Effector CD4-positive, alpha-beta T cell (primary cell): ENCODE measurements at regions not wholly inside any gene's neighbourhood (a gene's known extent, or its start where the extent isn't known, plus 50 kb on each side); places are given as distances from the start of the nearest gene placed in this dataset.

Source experiments
- DNase-seq: peaks from one replicate; pipeline ENCODE4 v3.0.0-alpha.2; 2020

DNA sequence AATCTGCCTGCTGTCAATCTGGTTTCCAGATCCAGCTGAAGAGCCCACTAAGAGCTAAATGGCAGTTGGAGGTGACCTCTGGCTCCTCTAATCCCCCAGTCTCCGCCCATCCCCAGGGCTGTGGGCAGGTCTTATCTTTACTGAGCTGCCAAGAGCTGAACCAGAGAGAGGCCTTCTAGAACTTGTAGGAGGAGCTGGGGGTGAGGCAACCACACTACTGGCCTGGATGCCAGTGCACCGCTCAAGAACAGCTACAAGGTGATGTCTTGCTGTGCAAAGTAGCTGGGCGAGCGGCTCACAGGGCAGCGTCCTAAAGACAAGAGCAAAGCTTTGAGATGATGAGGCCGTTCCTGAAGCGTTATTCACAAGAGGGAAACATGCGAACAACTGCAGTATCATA, 374.6 kb downstream of the CTTN start:
- DNase-seq = no peak

DNA sequence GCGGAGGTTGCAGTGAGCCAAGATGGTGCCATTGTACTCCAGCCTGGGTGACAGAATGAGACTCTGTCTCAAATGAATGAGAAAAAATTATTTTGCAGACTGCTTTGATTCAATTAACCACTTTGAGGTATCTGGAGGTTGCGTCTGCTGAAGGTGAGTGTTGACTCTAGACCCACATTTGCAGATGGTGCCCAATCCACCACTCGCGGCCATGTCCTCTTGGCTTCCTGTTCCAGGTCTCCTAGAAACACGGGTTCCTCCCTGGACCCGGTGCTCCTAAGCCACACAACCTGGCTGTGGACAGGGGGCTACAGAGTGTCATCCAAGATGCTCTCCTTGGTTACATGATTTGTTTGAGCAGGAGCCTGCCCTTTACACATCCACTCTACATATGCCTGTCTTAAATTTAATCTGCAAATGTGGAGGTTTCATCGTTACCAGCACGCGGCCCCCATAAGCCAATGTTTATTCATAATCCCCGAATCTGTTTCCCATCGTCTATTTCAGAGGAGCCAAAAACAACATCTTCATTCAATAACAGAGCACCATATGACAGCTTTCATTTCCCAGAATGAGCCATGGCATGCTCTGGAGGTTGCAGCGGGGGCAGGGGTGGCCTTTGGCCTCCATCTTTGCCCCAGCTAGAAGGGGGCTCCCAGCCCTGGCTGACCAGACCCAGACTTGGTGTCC, 377.2 kb downstream of the CTTN start:
- DNase-seq = no peak

DNA sequence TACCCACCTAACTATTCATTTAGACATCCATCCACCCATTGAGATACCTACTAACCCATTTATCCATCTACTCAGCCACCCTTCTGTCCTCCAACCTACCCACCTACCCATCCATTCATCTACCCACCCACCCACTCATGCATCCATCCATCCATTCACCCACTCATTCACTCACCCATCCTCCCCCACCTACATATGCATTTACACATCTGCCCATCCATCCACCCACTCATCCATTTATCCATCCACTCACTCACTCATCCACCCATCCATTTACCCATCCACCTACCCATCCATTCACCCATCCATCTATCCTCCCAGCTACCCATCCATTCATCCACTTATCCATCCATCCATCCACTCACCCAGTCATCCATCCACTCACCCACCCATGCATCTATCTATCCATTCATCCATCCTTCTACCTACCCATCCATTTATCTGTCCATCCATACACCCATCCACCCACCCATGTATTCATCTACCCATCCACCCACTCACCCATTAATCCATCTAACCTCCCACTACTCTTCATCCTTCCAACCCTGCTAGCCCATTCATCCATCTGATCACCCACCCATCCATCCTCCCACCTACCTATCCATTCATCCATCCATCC, 378.7 kb downstream of the CTTN start:
- DNase-seq = no peak

DNA sequence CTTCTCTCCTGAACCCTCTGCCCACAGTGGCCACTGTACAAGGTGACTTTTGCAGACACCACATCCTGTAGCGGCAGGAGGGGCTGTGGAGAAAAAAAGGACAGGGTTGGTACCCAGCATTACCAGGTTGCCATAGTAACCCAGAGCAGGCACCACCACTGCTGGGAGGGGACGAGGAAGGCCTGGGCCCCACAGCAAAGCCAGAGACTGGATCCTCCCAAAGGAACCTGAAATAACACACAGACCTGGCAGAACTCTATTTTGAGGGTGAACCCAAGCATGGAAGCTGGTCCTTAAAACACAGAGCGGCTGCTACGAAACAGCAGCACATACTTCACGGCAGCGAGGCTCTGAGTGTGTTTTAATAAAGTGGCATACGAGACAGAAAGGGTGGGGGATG, 380.6 kb downstream of the CTTN start:
- no peak for DNase-seq

DNA sequence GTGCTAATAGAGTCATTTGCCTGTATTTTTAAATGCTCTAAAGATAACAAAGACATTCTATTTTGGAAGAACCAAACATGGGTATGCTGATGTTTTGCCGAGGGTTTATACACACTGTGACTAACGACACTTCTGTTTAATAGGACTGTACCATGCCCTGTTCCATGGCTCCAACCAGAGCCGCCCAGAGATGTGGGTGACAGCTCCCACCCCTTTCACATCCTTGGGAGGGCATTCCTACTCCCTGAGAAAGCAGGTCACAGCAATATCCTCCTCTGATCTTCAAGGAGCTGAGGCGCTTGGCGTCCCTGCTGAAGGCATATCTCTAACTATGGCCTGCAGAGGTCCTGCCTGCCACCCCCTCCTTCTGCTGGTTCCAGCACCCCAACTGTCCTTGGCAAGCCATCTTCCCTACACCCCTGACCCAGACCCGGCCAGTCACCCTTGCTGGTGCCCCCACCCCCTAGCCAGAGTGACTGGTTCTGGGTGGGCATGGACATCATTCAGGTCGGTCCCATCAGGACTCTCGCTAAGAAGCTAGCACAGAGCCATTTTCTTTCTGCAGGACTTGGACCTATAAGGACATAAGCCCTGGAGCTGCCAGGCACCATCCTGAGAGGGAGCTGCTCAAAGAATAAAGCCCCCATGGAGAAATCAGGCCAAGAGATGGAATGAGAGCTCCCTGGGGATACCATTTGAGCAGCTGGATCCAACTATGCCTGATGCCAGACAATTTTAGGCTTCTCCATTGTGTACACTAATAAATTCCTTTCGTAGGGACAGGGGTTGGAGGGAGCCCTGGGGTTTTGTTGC, 381.3 kb downstream of the CTTN start:
- DNase-seq = no peak

DNA sequence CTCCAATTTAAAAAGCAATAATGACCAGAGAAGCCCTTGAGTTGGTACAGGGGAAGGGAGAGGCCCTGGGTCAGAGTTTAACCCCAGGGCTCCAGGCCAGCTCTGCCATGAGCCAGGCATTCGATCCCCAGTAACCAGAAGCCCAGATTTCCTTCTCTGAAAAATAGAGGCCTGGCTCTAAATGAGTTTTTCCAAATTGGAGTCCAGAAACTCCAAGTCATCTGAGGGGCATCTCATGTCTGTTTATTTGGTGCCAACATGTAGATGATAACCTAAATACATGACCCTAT, 381.9 kb downstream of the CTTN start:
- no peak for DNase-seq

DNA sequence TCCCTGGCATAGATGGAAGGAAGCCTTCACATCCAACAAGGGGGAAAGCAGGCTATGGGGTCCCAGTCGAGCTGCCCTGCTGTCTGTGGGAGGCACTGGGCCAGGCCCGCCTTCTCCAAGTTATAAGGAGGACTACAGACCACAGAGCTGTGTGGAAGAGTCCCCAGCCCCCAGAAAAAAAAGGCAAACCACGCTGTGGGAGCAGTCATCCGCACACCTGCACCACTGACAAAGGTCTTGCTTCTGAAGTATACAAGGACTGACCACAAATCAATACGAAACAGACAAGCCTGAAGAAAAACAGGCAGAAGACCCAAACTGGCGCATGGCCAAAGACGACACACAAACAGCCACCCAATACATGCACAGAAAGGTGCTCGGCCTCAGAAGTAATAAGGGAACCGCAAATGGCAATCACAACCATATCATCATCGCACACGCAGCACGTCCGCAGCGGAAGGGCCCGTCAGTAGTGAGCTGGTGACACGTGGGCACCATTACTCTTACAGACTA, 384.1 kb downstream of the CTTN start:
- DNase-seq = no peak

DNA sequence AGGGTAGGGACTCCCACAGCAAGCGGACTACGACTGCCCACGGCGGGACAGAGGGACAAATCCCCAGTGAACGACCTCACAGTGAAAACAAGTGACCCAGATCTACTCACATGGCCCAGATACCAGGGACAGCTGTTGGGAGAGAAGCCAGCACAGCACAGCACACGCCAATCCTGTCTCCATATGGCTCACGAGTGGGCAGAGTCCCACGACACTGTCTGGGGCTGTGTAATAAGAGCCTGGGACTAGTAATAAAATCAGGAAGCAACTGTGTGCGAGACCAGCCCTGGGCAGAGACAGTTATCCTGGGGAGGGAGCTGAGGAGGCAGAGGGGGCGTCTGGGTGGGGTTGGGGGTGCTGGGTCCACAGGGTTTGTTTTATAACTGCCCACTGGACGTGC, 385.0 kb downstream of the CTTN start:
- no peak for DNase-seq

DNA sequence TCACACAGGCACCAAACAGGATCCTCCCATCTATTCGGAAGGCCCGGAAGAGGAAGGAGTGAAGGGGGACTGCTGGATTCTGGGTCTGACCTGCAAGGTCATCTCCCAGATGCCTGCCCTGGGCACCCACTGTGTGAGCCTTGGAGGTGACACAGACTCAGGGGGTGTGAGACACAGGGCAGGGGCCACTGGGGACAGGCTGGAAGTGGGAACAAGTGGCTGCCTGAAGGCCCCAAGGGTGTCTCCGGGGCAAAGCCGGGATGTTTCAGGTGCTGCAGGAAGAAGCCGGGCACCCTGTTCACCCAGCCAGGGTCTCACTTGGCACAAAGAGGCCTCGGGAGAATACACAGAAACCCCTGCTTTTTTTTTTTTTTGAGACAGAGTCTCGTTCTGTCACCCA, 385.5 kb downstream of the CTTN start:
- DNase-seq = no peak

DNA sequence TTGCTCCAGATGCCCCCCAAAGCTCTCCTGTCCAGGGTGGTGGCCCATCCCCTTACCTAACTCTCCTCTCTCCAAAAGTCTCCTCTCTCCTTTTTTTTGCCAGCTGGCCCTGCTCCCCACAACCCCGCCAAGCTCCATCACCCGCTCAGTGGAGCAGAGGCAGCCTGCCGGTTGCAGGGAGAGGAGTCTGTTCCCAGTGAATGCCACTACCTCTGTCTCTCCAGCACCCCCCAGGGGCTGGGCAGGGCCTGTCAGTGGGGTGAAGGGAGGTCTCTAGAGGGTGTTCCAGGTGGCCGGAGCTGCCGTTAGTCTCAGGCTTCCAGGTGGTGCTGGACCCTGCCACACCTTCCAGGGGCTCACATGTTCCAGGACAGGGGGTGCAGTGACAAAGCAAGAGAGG, 387.0 kb downstream of the CTTN start:
- DNase-seq = no peak

DNA sequence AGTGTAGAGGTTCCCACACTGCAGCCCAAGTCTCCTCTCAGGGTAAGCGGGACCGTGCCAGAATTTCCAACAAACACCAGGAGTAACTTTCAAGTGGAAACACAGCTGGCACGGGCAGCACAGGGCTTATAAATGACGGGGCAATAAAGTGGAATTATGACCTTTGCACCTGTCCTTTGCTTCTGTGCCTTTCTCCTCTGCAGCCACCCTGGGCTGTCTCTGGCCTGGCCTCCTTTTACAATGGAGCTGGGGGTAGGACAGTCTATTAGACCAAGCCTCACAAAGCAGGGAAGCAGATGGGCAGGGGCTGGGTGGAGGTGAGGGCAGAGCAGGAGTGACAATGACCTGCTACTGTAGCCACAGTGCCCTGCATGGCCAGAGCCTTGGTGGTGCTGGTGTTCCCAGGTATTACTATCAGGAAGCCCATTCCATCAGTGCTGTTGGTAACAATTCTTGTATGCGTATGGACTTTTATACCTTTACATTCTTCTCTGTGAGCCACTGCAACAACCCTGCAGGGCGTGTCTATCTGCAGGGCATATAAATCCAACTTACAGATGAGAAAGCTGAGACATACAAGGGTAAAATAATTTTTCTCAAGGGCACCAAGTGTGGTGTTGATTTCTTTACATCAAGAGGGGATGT, 387.8 kb downstream of the CTTN start:
- no peak for DNase-seq

DNA sequence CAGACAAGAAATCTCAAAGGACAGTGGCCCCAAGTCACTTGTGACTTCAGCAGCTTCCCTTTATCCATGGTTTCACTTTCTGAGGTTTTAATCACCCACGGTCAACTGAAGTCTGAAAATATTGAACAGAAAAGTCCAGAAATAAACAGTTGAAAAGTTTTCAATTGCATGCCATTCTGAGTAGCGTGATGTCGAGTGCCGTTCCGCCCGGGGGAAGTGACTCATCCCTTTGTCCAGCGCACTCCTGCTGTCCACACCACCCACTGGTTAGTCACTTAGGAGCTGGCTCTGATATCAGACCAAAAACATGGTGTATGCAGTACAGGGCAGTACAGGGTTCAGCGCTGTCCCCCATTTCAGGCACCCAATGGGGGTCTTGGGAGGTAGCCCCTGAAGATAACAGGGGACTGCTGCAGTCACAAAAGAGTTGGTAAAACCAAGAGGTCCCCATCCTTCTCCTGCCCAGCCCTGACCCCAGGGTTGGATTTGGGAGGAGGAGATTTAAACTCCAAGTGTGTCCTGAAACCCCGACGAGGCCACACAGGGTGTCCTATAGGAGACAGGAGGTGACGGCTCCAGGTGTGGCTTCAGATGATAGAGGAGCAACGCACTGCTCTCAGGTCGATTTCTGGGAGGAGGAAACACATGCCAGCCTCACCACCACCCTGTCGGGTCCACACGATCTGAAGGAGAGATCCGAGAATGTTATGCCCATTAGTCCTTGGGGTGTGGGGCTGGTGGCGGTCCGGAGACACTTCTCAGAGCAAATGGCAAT, 390.1 kb downstream of the CTTN start:
- DNase-seq = no peak

DNA sequence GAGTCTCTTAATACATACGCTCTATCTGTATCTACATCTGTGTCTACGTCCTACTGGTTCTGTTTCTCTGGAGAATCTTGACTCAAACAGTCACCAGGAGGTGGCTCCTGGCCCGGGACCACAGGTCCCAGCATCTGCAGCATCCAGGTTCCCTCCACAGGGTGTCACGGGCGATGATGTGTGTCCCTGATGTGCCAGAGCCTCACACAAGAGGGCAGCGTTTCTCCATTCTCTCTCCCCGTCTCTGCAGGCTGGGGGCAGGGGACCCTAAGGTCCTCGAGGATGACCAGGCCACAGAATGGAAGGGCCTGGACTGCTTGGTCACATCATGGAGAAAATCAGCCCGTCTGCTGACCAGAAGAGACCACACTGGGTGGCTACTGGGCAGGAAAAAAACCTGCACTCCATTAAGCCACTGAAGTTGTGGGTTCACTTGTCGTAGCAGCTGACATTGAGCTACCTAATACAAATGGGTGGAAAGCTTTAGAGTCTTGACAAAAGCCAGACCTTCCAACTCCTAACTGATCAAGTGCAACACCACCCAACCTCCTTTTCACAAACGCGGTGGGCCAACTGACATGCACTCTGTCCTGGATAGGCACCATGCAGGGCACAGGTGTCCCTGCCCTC, 392.5 kb downstream of the CTTN start:
- no peak for DNase-seq

DNA sequence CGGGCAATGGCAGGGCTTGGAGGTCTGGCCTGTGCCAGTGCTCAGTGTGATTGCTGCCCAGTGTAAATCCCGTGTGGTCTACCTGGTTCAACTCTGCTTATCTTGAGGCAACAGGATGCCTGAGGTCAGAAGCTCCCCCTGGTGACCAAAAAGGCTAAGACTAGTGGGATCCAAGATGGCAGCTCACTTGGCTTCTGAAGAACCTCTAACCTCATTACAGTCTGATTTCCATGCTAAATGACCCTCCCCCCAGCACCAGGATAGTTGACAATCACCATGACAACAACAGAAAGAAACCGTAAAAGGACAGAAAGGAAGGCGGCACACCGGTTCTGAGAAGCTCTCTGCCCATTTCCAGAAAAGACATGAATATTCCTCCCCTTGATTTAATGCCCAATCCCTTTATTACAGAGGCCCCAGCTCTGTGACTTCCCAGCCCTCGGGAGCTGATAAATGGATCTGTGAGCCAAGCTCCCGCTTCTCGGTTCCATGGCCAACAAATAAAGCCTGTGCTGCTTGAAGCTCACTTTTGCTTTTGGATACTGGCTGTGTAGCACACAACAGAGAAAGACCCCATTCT, 398.4 kb downstream of the CTTN start:
- no peak for DNase-seq

DNA sequence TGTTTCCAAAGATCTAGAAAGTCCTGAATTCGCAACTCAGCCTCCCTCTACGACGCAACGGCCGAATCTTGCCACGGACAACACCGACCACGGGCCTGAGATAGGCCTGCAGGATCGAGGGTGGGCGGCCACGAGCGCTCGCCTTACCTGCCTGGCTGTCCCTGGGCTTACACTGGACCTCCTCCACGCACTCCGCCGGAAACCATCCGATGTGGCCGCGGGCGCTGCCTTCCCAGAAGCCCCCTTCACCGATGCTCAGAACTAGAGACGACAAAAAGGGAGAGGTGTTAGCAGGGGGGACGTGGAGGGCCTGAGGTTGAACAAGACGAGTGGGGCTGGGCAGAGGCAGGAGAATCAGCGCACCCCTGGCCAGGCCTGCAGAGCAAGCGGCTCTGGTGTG, 400.0 kb downstream of the CTTN start:
- no peak for DNase-seq

DNA sequence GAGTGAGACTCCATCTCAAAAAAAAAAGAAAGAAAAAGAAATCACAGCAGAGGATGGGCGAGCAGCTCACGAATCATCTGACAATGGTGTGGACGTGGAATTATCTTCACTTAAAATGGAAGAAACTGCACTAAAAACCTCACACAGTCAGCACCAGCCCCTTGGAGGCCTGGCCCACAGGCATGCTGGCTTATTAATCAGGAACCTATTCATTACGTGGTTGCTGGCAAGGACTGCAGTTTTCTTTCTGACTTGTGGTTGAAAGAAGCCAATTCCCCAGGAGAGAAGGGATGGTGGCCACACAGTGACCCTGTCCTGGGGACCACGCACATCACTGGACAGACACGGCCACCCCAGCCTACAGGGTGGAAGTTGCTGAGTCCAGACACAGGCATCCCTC, 401.1 kb downstream of the CTTN start:
- no peak for DNase-seq

DNA sequence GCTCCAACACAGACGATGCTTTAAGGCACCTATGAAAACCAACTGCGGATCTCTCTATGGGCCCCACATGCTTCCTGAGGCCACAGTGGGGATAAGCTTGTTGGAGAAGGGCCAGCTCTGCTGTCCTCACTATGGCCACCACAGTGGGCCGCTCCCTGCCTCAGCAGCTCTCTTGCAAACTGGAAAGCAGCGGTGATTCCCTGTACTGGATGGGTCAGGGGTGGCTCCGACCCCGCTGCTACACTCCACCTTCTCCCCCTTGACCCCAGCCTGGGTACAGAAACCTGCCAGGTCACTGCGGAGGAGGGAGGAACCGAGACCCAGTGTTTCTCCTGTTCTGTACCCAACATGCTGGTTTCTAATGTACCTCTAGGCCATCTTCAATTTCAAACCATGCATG, 403.9 kb downstream of the CTTN start:
- DNase-seq = no peak

DNA sequence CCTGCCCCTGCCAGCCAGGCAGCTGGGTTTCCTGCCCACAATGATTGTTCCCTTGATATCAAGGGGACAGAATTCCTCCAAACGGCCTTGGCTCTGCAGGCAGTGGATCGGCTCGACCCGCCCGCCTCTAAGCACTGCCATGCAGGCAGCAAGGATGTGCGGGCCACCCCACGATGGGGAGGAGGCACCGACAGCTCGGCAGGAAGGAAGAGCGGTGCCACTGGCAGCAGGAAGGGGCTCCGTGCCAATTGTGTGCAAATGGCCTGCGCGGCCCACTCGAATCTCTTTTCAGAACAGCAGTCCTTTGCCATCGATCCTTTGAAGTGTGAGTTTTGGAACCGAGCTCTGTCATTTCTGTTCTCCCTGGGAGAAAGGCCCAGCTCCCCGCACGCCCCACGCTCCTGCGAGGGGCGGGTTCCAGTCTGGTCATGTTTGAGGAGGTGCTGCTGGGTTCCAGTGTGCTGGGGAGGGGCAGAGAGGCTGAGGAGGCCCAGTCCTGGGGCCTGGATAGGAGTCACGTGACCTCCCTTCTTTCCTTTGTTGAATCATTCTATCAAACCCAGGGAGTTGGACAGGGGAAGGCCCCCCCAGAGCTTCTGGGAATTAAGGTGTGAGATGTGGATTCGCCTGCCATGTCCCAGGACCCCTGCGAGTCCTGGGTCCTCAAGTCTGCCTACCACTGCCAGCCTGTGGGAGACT, 406.0 kb downstream of the CTTN start:
- DNase-seq = no peak

DNA sequence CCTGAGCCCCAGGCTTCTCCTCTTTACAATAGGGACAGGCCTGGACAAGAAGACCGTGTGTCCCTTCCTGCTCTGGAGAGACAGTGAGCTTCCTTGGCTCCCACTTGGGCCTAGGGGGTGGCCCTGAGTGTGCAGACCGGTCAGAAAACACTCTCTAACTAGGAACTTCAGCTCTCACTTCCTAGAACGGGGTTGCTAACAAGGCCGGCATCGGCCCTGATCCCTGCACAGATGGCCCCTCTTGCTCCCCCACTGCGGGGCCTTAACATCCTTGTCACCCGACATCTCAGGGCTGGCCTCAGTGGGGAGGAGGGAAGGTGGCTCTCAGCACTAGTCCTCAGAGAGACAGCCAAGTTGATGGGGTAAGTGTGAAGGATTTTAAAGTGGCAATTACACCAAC, 406.9 kb downstream of the CTTN start:
- DNase-seq = no peak

DNA sequence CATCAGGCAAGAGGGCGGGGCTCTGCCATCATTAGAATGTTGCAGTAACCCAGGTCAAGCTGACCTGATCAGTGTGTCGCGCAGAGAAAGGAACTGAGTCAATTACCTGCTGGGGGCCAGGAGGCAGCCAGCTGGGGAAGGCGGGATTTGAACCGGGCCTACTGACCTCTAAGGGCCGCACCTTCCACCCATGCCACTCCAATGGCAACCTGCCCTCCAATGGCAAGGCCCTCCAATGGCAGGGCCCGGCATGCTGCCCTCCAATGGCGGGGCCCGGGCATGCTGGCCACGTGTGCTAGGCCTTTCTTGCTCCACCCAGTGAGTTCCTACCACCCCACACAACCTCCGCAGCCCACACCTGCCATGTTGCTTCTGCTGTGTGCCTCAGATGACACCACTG, 407.6 kb downstream of the CTTN start:
- DNase-seq = no peak

DNA sequence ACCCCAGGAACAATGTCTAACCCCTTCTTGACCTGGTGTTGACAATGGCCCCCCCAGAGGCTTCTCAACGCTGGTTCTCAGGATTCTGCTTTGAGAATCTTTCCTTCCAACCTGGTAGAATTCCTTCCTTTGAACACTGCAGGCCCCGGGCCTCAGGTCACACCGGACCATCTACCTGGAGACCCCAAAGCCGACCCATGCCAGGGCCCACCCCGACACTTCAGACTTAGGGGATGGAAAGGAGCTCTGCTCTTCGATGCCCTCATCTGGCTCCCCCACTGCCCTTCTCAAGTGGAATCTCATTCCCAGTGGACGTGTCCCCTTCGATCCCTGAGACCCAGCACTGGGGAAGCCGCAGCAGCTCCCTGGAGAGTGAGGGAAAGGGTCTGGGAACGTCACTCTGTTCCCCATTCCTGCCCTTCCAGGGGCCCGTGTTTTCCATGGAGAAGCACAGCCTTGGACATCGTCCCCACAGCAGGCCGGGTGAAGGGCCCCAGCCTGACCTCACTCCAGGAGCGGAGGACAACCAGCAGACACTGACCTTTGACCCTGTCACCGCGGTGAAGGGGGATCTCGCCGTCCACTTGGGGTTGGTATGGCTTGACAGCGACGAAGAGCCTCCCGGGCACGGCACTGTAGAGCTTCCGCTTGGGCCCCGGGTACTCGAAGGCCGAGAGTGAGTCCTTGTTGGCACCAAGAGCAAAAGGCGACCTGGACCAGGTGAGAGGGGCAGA, 408.3 kb downstream of the CTTN start:
- DNase-seq = no peak
